Erythroblast (primary cell): ENCODE measurements at regions not wholly inside any gene's neighbourhood (a gene's known extent, or its start where the extent isn't known, plus 50 kb on each side); places are given as distances from the start of the nearest gene placed in this dataset.

Experiments used
- GATA1 ChIP-seq: IDR thresholded peaks from 2 replicates; pipeline ENCODE4 v1.6.1; 2011; ENCODE audit warnings: low read depth, mild to moderate bottlenecking, control low read depth, low read length, moderate library complexity
- POLR2A ChIP-seq: IDR thresholded peaks from 2 replicates; pipeline ENCODE4 v1.6.1; 2011; ENCODE audit warnings: mild to moderate bottlenecking, low read length

- no peak for TF ChIP-seq POLR2A
- no peak for TF ChIP-seq GATA1
These were observed 67.8 kb upstream of the ATP6AP2 start for GRCh38 chrX:40513012-40513411.
